Activated T-cell treated with anti-CD3 and anti-CD28 coated beads, Interleukin-2, amount 50 U/mL, for 72 hours (primary cell): ENCODE measurements at regions not wholly inside any gene's neighbourhood (a gene's known extent, or its start where the extent isn't known, plus 50 kb on each side); places are given as distances from the start of the nearest gene placed in this dataset.

Experiments used
- ATAC-seq, 2 donors: fragments of 150-1000 bp; cut with Tn5 transposase; replicated peaks in 1 of 2; 2 replicates each; pipeline ENCODE4 v1.10.0; 2021; ENCODE audit warnings: moderate library complexity in 2 of 2, mild to moderate bottlenecking in 1 of 2
- DNase-seq, 2 donors: peaks; one replicate each; pipeline ENCODE4 v3.0.0; 2021 to 2022; ENCODE audit warnings: mixed read lengths in 1 of 2
- H3K27ac Mint-ChIP-seq: one replicate; pipeline ENCODE4 v1.8.0; 2022; ENCODE audit warnings: mild to moderate bottlenecking, moderate library complexity, mixed read lengths
- H3K27me3 Mint-ChIP-seq: one replicate; pipeline ENCODE4 v1.8.0; 2022; ENCODE audit warnings: low read depth, mixed read lengths
- H3K36me3 Mint-ChIP-seq, 2 donors: one replicate each; pipeline ENCODE4 v1.8.0; 2022; ENCODE audit warnings: mixed read lengths in 2 of 2, mild to moderate bottlenecking in 1 of 2; ENCODE audit not compliant: insufficient read depth in 2 of 2
- H3K4me1 Mint-ChIP-seq: one replicate; pipeline ENCODE4 v1.8.0; 2022; ENCODE audit warnings: low read depth, mixed read lengths
- H3K4me3 Mint-ChIP-seq, 2 donors: one replicate each; pipeline ENCODE4 v1.8.0; 2022; ENCODE audit warnings: mild to moderate bottlenecking in 2 of 2, mixed read lengths in 2 of 2, moderate library complexity in 2 of 2
- H3K9me3 Mint-ChIP-seq, 2 donors: one replicate each; pipeline ENCODE4 v1.8.0; 2022; ENCODE audit warnings: mixed read lengths in 2 of 2

DNA sequence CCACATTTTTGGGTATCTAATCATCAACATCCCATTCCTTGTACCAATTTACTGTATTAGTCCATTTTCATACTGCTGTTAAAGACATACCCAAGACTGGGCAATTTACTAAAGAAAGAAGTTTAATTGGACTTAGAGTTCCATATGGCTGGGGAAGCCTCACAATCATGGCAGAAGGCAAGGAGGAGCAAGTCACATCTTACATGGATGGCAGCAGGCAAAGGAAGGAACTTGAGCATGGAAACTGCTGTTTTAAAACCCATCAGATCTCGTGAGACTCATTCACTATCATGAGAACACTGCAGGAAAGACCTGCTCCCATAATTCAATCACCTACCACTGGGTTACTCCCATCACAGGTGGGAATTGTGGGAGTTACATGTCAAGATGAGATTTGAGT, 95.4 kb upstream of the SLCO6A1 start:
- DNase-seq (no peak), ATAC-seq (no peak)
- Mint-ChIP-seq H3K27me3 (peaks cover 6% of the 10 kb centered on the region), H3K9me3 (peaks cover 0 to 3% of the 10 kb centered on the region in 2 donors), H3K36me3 (peaks cover 2 to 4% of the 10 kb centered on the region in 2 donors), H3K4me1 (peaks cover 27% of the 10 kb centered on the region), H3K4me3 (no peak overlapping the region), H3K27ac (no peak overlapping the region)

DNA sequence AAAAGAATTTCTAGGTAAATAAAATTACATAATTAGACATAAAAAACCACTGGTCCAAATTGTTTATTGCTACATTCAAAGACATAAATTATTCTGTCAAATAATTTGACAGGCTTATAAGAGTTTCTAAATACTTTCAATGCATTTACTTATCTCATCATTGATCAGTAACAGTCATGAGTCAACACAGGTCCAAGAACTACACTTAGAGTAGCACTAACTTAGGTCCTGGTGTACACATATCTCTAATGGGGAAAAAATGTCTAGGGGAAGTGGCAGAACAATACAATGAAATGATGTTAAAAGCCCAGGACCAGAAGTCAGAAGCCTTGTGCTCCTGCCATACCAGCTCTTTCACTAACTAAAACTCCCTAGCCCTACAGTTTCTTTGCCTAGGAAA, 96.5 kb upstream of the SLCO6A1 start:
- ATAC-seq: peak in 1 of 2 donors; percentile 33
- DNase-seq: no peak
- Mint-ChIP-seq H3K9me3 (peaks cover 0 to 3% of the 10 kb centered on the region in 2 donors), H3K27me3 (peaks cover 6% of the 10 kb centered on the region), H3K27ac (no peak overlapping the region), H3K4me3 (no peak overlapping the region), H3K36me3 (peaks cover 4% of the 10 kb centered on the region in 2 donors), H3K4me1 (peaks cover 27% of the 10 kb centered on the region)

DNA sequence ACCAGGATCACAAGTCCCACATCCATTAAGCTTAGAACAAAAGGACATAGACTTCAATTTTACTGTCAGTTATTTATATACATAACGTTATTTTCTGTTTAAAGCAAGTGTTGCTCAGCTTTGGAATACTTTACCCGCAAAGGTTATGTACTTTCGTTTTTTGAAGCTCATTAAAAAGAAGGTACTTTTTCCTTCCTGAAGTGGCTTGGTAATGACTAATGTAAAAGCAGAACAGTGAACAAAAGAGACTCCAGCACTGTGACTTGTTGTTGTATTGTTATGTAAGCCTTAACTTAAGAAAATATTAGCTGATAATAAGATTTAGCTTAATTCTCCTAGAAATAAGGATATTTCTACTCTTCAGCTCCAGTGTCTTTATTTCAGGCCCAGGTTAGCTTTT, 97.3 kb upstream of the SLCO6A1 start:
- ATAC-seq (no peak), DNase-seq (no peak)
- H3K36me3 Mint-ChIP-seq: peaks cover 4% of the 10 kb centered on the region in 2 donors
- peaks cover 0 to 3% of the 10 kb centered on the region in 2 donors for H3K9me3 Mint-ChIP-seq
- H3K27ac Mint-ChIP-seq: no peak overlapping the region
- H3K4me3 Mint-ChIP-seq: peak overlapping the region in 1 of 2 donors; percentile 26
- H3K4me1 Mint-ChIP-seq: peaks cover 23% of the 10 kb centered on the region
- peaks cover 6% of the 10 kb centered on the region for H3K27me3 Mint-ChIP-seq

DNA sequence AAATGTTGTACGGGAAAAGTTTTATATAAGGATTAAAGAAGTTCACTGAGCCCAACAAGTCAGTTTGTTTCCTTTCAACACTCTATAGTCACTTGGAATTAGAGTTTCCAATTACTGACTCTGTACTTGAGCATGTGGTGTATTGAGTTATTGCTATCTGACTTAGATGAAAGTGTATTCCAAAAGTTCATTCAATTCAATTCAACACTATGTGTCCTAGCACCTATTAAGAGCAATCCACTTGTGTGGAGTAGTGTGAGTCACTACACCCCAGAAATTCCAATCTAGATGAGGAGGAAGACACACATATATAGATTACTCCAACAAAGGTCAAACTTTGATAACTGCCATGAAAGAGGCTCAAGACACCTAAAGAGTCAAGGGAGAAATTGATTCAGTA, 98.2 kb upstream of the SLCO6A1 start:
- H3K27me3 Mint-ChIP-seq: peaks cover 6% of the 10 kb centered on the region
- H3K4me1 Mint-ChIP-seq: peaks cover 15% of the 10 kb centered on the region
- ATAC-seq: no peak
- no peak overlapping the region for H3K4me3 Mint-ChIP-seq
- H3K27ac Mint-ChIP-seq: no peak overlapping the region
- peaks cover 4% of the 10 kb centered on the region in 2 donors for H3K36me3 Mint-ChIP-seq
- no peak for DNase-seq
- peaks cover 0 to 3% of the 10 kb centered on the region in 2 donors for H3K9me3 Mint-ChIP-seq

DNA sequence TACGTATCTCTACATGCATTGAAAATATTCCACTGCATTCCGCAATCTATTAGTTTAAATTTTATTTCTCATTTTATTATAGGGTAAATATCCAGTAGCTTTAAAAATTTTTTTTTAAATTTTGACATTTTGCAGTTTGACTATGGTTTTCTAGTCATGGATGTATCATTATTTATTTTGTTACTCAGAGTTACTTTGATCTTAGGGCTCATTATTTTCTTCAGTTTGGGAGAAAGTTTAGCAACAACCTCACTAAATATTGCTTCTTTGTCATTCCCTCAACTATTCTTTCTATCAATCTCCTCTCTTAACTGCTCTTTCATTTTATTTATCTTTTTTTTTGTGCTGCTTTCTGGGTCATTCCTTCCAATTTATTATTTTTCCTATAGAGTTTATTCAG, 100.5 kb upstream of the SLCO6A1 start:
- no peak overlapping the region for H3K4me3 Mint-ChIP-seq
- ATAC-seq: no peak
- no peak overlapping the region for H3K27ac Mint-ChIP-seq
- H3K27me3 Mint-ChIP-seq: peaks cover 6% of the 10 kb centered on the region
- H3K9me3 Mint-ChIP-seq: no peaks in the 10 kb centered on the region
- DNase-seq: no peak
- H3K36me3 Mint-ChIP-seq: peaks cover 1 to 2% of the 10 kb centered on the region in 2 donors
- peaks cover 14% of the 10 kb centered on the region for H3K4me1 Mint-ChIP-seq

DNA sequence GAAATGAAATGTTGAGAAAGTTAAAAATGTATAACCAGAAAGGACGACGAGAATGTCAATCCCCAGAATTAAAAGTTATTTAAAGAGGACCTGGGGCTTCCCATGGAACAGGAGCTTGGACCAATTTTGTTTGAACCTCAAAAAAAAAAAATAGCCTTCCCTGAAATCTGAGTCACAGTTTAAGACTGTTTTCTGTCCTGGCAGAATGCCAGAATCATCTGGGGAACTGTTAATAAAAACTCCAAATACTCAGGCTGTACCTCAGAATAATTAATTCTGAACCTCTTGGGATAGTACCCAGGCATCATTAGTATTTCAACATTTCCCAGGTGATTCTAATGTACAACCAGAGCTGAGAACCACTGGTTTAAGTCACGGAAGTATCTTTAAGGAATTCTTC, 102.2 kb upstream of the SLCO6A1 start:
- Mint-ChIP-seq H3K4me1 (peaks cover 7% of the 10 kb centered on the region), H3K4me3 (no peak overlapping the region), H3K27ac (no peak overlapping the region), H3K27me3 (peaks cover 6% of the 10 kb centered on the region), H3K36me3 (peaks cover 1 to 2% of the 10 kb centered on the region in 2 donors), H3K9me3 (no peaks in the 10 kb centered on the region)
- no peak for ATAC-seq
- no peak for DNase-seq

DNA sequence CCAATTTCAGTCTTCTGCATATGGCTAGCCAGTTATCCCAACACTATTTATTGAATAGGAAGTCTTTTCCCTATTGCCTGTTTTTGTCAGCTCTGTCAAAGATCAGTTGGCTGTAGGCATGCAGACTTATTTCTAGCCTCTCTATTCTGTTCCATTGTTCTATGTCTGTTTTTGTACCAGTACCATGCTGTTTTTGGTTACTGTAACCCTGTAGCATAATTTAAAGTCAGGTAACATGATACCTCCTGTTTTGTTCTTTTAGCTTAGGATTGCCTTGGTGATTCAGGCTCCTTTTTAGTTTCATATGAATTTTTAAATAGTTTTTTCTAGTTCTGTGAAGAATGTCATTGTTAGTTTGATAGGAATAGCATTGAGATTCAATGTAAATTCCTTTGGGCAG, 104.9 kb upstream of the SLCO6A1 start:
- no peaks in the 10 kb centered on the region for H3K4me1 Mint-ChIP-seq
- no peaks in the 10 kb centered on the region for H3K9me3 Mint-ChIP-seq
- DNase-seq (no peak), ATAC-seq (no peak)
- peaks cover 1 to 2% of the 10 kb centered on the region in 2 donors for H3K36me3 Mint-ChIP-seq
- peaks cover 6% of the 10 kb centered on the region for H3K27me3 Mint-ChIP-seq
- H3K4me3 Mint-ChIP-seq: no peak overlapping the region
- no peak overlapping the region for H3K27ac Mint-ChIP-seq

DNA sequence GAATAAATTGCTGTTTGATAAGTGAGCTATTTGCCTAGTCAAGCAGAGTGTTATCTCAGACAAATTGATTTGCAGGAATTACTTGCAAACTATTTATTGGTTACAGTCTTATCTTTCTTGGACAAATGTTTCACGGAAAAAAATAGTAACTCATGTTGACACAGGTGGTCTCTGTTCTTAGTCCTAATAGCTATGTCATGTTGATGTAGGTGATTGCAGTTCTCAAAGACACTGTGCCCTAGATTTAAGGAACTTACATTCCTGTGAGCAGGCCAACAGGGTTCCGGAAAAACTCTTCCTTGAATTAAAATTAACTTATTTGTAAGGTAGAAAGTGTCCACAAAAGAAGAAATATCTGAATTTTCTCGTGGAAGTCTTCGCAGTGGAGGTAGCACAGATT, 109.6 kb upstream of the SLCO6A1 start:
- no peaks in the 10 kb centered on the region for H3K4me1 Mint-ChIP-seq
- ATAC-seq (no peak), DNase-seq (no peak)
- H3K27ac Mint-ChIP-seq: no peak overlapping the region
- peaks cover 22% of the 10 kb centered on the region for H3K27me3 Mint-ChIP-seq
- no peaks in the 10 kb centered on the region for H3K9me3 Mint-ChIP-seq
- no peak overlapping the region for H3K4me3 Mint-ChIP-seq
- H3K36me3 Mint-ChIP-seq: no peaks in the 10 kb centered on the region

DNA sequence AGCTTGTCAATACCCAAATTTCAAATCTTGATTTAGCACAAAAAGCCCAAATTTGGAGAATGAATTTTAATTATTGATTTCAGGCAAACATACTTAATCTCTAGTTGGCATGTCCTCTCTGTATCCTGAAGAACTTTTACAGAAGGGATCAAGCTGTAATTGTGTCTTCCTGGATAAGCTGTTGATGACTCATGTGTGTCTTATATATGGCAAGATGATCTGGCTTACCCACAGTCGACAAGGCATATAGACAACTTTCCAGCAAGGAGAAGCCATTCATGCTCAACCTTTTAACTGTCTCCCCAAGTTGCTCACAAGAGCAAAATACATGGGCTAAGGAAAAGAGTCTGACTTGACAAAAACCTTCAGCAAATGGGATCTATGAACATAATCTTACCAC, 112.5 kb upstream of the SLCO6A1 start:
- Mint-ChIP-seq H3K4me1 (no peaks in the 10 kb centered on the region), H3K9me3 (no peaks in the 10 kb centered on the region), H3K27ac (no peak overlapping the region), H3K27me3 (peaks cover 30% of the 10 kb centered on the region), H3K4me3 (no peak overlapping the region), H3K36me3 (no peaks in the 10 kb centered on the region)
- ATAC-seq: no peak
- DNase-seq: no peak

DNA sequence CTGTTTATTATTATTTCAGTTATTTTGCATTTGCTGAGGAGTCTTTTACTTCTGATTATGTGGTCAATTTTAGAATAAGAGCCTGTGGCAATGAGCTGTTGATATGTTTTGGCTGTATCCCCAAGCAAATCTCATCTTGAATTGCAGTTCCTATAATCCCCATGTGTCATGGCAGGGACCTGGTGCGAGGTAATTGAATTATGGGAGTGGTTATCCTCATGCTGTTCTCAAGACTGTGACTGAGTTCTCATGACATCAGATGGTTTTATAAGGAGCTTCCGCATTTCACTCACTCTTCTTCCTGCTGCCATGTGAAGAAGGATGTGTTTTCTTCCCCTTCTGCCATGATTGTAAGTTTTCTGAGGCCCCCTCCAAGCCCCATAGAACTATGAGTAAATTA, 114.9 kb upstream of the SLCO6A1 start:
- DNase-seq (no peak), ATAC-seq (no peak)
- Mint-ChIP-seq H3K9me3 (no peaks in the 10 kb centered on the region), H3K27me3 (peaks cover 30% of the 10 kb centered on the region), H3K4me3 (no peak overlapping the region), H3K36me3 (no peaks in the 10 kb centered on the region), H3K27ac (no peak overlapping the region), H3K4me1 (no peaks in the 10 kb centered on the region)

DNA sequence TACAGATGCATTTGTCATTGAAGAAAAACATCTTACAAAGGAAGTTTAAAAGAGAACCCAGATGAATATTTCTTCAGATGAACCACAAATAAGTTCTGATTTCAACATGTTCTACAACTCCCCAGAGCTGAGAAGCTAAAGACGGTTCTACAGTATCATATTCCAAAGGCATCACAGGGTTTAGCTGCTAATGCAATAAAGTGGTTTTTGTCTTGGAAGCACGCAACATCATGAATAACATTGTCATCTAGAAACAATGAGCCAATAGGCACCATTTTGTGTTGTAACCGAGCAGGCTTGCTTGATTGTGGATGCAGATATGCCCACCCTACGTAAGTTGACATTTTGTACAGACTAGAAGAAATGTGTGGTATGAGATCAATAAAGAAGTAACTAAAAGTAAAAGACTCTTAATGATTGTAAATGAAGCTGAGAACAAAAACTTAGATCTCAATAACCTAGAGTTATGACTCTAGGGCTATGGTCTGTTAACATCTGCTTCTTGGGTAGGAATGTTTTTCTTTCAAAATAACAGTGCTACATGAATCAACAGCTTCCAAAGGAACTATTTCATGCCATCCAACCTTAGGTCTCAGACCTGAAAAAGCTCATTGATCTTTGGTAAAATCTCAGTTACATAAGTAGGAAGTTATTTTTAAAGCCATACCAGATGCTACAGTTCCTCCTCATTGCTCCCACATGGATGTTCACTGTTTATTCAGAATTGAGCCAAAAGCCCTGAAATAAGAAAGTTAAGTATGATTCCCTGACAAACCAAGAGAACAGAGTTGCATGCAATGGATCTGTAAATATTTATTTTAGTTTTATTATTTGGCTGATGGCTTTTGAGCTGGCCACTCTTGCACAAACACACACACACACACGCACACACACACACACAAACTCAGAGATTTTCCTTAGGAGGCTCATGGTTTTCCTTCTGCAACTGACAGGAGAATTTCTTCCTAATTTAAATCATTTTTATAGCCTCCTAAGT, 118.7 kb upstream of the SLCO6A1 start:
- Mint-ChIP-seq H3K9me3 (peaks cover 0 to 2% of the 10 kb centered on the region in 2 donors), H3K27me3 (peaks cover 16% of the 10 kb centered on the region)

DNA sequence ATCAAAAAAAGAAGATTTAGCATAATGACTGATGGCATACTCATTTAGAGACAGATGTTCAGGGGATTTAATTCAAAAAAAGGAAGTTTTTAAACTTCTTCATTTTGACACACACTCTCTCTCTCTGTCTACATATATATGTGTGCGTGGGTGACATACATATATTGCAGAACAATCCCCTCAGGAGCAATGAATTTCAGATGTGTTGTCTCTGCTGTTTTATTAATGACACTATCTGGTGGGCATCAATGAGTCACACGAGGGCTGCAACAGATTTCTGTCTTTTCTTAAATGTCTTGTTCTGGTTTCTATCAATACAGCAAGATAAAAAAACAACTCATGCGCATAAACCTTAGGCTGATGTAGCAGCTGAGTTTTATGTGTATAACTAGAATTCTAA, 123.5 kb upstream of the SLCO6A1 start:
- Mint-ChIP-seq H3K4me3 (no peak overlapping the region), H3K27me3 (no peaks in the 10 kb centered on the region), H3K27ac (no peak overlapping the region), H3K4me1 (no peaks in the 10 kb centered on the region), H3K9me3 (peaks cover 0 to 2% of the 10 kb centered on the region in 2 donors), H3K36me3 (no peaks in the 10 kb centered on the region)
- ATAC-seq (no peak), DNase-seq (no peak)

More for the DNA sequence above, 118.7 kb upstream of the SLCO6A1 start:
- ATAC-seq: no peak
- Mint-ChIP-seq H3K4me3 (no peak overlapping the region), H3K27ac (no peak overlapping the region), H3K36me3 (no peaks in the 10 kb centered on the region), H3K4me1 (no peaks in the 10 kb centered on the region)
- no peak for DNase-seq

DNA sequence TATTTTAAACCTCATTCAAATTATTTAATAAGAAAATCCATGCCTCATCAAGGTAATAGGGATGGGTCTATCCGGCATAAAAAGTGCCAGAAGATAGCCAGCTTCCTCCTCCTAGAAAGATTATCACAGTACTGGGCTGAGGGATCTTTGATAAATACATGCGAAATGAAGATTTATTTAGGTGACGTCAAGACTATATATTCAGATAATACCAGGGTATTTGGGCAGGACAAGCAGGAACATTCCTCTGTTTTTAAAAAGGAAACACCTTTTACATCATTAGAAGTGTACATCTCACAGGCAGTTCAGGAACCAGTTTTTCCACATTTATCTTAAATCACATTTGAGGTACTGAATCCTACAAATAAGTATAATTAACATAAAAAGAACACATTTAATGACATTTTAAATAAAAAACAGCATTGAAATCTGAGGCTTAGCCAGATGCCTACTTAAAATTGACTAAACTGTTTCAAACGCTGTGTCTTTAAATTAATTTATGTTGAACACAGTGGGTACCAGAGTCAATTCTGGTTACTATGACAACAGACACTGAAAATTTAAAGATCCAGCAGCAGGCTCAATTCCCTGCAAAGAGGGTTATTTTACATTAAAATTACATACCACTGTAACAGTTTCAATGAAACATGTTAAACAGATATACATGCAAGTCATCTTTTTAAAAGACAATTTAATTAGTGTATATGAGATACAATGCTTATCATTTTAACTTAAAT, 124.7 kb upstream of the SLCO6A1 start:
- H3K4me1 Mint-ChIP-seq: no peaks in the 10 kb centered on the region
- no peaks in the 10 kb centered on the region for H3K27me3 Mint-ChIP-seq
- peaks cover 0 to 2% of the 10 kb centered on the region in 2 donors for H3K9me3 Mint-ChIP-seq
- no peak overlapping the region for H3K27ac Mint-ChIP-seq
- H3K36me3 Mint-ChIP-seq: no peaks in the 10 kb centered on the region
- no peak for ATAC-seq
- H3K4me3 Mint-ChIP-seq: no peak overlapping the region
- no peak for DNase-seq
